PFSK-1 (cell line): ENCODE measurements at regions not wholly inside any gene's neighbourhood (a gene's known extent, or its start where the extent isn't known, plus 50 kb on each side); places are given as distances from the start of the nearest gene placed in this dataset.

Experiments used
- FOXP2 ChIP-seq: optimal IDR thresholded peaks from 2 replicates; pipeline ENCODE3; 2011; ENCODE audit warnings: borderline replicate concordance, control low read depth, inconsistent platforms; ENCODE audit not compliant: insufficient read depth; ENCODE audit errors: extremely low read length, extremely low read depth
- POLR2AphosphoS5 ChIP-seq: IDR thresholded peaks from 2 replicates; pipeline ENCODE4 v1.6.1; 2012; ENCODE audit warnings: low read depth, mild to moderate bottlenecking, control low read depth, low read length, moderate library complexity
- SIN3A ChIP-seq: IDR thresholded peaks from 2 replicates; pipeline ENCODE4 v1.6.1; 2012; ENCODE audit warnings: mild to moderate bottlenecking, low read length, moderate library complexity, borderline replicate concordance; ENCODE audit not compliant: insufficient read depth
- TAF1 ChIP-seq: IDR thresholded peaks from 2 replicates; pipeline ENCODE4 v1.6.1; 2012; ENCODE audit warnings: low read length, control low read depth, borderline replicate concordance; ENCODE audit not compliant: insufficient read depth
- TF ChIP-seq, protein P1 (sequence below), 2 experiments: IDR thresholded peaks; 2 replicates each; pipeline versions ENCODE4 v1.6.1 to v1.8.0; 2011 to 2012; ENCODE audit warnings: low read depth in 2 of 2, low read length in 2 of 2, control low read depth in 1 of 2, inconsistent platforms in 1 of 2, mild to moderate bottlenecking in 1 of 2, moderate library complexity in 1 of 2; ENCODE audit not compliant: insufficient read depth in 1 of 2

DNA sequence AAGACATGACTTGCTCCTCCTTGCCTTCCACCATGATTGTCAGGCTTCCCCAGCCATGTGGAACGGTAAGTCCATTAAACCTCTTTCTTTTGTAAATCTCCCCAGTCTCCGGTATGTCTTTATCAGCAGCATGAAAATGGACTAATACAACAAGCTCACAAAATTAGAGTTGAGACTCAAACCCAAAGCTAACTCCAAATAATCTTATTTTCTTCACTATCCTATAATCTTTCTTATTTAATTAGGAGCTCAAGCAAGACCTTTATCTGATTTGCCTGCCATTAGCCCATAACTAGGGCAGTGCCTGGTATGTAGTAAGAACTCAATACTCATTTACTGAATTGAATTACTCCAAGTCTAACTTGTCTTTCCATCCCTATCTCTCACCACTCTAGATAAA is 289.2 kb downstream of the SUCLG1 start:
- TF ChIP-seq SIN3A (no peak), TAF1 (no peak), POLR2AphosphoS5 (no peak), FOXP2 (no peak)
- TF ChIP-seq, protein P1, sequence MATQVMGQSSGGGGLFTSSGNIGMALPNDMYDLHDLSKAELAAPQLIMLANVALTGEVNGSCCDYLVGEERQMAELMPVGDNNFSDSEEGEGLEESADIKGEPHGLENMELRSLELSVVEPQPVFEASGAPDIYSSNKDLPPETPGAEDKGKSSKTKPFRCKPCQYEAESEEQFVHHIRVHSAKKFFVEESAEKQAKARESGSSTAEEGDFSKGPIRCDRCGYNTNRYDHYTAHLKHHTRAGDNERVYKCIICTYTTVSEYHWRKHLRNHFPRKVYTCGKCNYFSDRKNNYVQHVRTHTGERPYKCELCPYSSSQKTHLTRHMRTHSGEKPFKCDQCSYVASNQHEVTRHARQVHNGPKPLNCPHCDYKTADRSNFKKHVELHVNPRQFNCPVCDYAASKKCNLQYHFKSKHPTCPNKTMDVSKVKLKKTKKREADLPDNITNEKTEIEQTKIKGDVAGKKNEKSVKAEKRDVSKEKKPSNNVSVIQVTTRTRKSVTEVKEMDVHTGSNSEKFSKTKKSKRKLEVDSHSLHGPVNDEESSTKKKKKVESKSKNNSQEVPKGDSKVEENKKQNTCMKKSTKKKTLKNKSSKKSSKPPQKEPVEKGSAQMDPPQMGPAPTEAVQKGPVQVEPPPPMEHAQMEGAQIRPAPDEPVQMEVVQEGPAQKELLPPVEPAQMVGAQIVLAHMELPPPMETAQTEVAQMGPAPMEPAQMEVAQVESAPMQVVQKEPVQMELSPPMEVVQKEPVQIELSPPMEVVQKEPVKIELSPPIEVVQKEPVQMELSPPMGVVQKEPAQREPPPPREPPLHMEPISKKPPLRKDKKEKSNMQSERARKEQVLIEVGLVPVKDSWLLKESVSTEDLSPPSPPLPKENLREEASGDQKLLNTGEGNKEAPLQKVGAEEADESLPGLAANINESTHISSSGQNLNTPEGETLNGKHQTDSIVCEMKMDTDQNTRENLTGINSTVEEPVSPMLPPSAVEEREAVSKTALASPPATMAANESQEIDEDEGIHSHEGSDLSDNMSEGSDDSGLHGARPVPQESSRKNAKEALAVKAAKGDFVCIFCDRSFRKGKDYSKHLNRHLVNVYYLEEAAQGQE (IDR thresholded peaks at IDR 0.05; ENCODE audit: insufficient read depth in 1 of 2, low read depth in 2 of 2, low read length in 2 of 2), result no peak

- TF ChIP-seq, protein P1 (IDR thresholded peaks at IDR 0.05; ENCODE audit: insufficient read depth in 1 of 2, low read depth in 2 of 2, low read length in 2 of 2), result no peak
- TF ChIP-seq SIN3A (no peak), FOXP2 (no peak), POLR2AphosphoS5 (no peak), TAF1 (no peak)
Observed at GRCh38 chr2:84165256-84165655, 293.8 kb downstream of the SUCLG1 start.

GRCh38 chr2:84160453-84160852 is 298.6 kb downstream of the SUCLG1 start:
- TF ChIP-seq FOXP2, result no peak
- no peak for TF ChIP-seq POLR2AphosphoS5
- TF ChIP-seq, protein P1 (IDR thresholded peaks at IDR 0.05; ENCODE audit: insufficient read depth in 1 of 2, low read depth in 2 of 2, low read length in 2 of 2), result no peak
- no peak for TF ChIP-seq SIN3A
- TF ChIP-seq TAF1, result no peak

DNA sequence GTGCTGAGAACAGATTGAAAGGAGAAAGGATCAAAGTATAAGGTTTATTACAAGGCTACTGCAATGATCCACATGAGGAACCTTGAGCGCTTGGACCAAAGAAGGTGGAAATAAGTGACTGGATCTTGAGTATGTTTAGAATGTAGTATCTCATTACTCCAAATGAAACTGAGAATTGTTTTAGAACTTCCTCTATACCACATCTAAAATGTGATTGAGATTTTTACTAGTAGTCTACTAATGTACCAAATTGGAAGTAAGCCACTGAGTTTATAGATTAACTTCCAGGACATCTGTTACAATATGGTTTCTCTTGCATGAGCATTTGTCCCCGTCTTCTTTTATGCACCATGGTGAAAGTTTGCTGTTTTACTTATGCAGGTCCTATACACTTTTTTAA is 300.5 kb downstream of the SUCLG1 start:
- TF ChIP-seq POLR2AphosphoS5 (no peak), TAF1 (no peak), FOXP2 (no peak), SIN3A (no peak)
- TF ChIP-seq, protein P1 (IDR thresholded peaks at IDR 0.05; ENCODE audit: insufficient read depth in 1 of 2, low read depth in 2 of 2, low read length in 2 of 2), result no peak

- TF ChIP-seq FOXP2 (no peak), POLR2AphosphoS5 (no peak), TAF1 (no peak), SIN3A (no peak)
- TF ChIP-seq, protein P1 (IDR thresholded peaks at IDR 0.05; ENCODE audit: insufficient read depth in 1 of 2, low read depth in 2 of 2, low read length in 2 of 2), result no peak
Observed at GRCh38 chr2:84152462-84152861, 306.6 kb downstream of the SUCLG1 start.
